ENCODE measurements at regions not wholly inside any gene's neighbourhood (a gene's known extent, or its start where the extent isn't known, plus 50 kb on each side); places are given as distances from the start of the nearest gene placed in this dataset.

- H3K27ac ChIP-seq (ENCODE audit: low read length): no peak overlapping the region
- H4K20me1 ChIP-seq (ENCODE audit: insufficient read depth): no peaks in the 10 kb centered on the region
- peaks cover 12% of the 10 kb centered on the region for H3K9me3 ChIP-seq (ENCODE audit: low read length)
- H3K9me2 ChIP-seq (ENCODE audit: insufficient read depth, low read length): no peaks in the 10 kb centered on the region
- no peaks in the 10 kb centered on the region for H3K27me3 ChIP-seq (ENCODE audit: insufficient read depth, low read depth, low read length)
- H2AFZ ChIP-seq (ENCODE audit: low read depth, low read length): no peak overlapping the region
- no peaks in the 10 kb centered on the region for H3K36me3 ChIP-seq (ENCODE audit: insufficient read depth, low read length)
- no peaks in the 10 kb centered on the region for H3K79me2 ChIP-seq (replicated peaks; ENCODE audit: insufficient read depth, low read length)
- H3F3A ChIP-seq (ENCODE audit: insufficient read depth, low read length, poor library complexity, severe bottlenecking): no peaks in the 10 kb centered on the region
- no peak overlapping the region for H3K4me3 ChIP-seq (ENCODE audit: low read length)
- H3K4me2 ChIP-seq (ENCODE audit: low read length): no peak overlapping the region
- no peak overlapping the region for H3K9ac ChIP-seq (ENCODE audit: low read length)
- no peak for TF ChIP-seq EZH2 (IDR thresholded peaks at IDR 0.05; ENCODE audit: borderline replicate concordance, insufficient read depth, low read length, poor library complexity, severe bottlenecking)
- no peak for TF ChIP-seq RAD21 (conservative IDR thresholded peaks at IDR 0.05)
- TF ChIP-seq POLR2AphosphoS5 (IDR thresholded peaks at IDR 0.05): no peak
- no peak for TF ChIP-seq TAF1 (IDR thresholded peaks at IDR 0.05; ENCODE audit: low read depth)
- no peak for TF ChIP-seq EP300 (conservative IDR thresholded peaks at IDR 0.05; ENCODE audit: poor library complexity, severe bottlenecking)
- no peak for TF ChIP-seq REST (IDR thresholded peaks at IDR 0.05; ENCODE audit: borderline replicate concordance)
- no peak for TF ChIP-seq SMC3 (conservative IDR thresholded peaks at IDR 0.05; ENCODE audit: poor library complexity)
- no peak for TF ChIP-seq CTCF (IDR thresholded peaks at IDR 0.05; ENCODE audit: poor library complexity, severe bottlenecking)
These were observed 536.7 kb upstream of the ARGLU1 start for GRCh38 chr13:107104631-107105030.

- Histone ChIP-seq H4K20me1 (ENCODE audit: insufficient read depth) (no peaks in the 10 kb centered on the region), H3F3A (ENCODE audit: insufficient read depth, low read length, poor library complexity, severe bottlenecking) (no peaks in the 10 kb centered on the region), H3K27ac (ENCODE audit: low read length) (no peak overlapping the region), H3K79me2 (replicated peaks; ENCODE audit: insufficient read depth, low read length) (no peaks in the 10 kb centered on the region), H3K4me3 (ENCODE audit: low read length) (no peak overlapping the region), H3K9me2 (ENCODE audit: insufficient read depth, low read length) (no peaks in the 10 kb centered on the region), H3K27me3 (ENCODE audit: insufficient read depth, low read depth, low read length) (no peaks in the 10 kb centered on the region), H3K9me3 (ENCODE audit: low read length) (no peaks in the 10 kb centered on the region), H3K4me2 (ENCODE audit: low read length) (no peak overlapping the region), H3K9ac (ENCODE audit: low read length) (no peak overlapping the region), H3K36me3 (ENCODE audit: insufficient read depth, low read length) (no peaks in the 10 kb centered on the region), H2AFZ (ENCODE audit: low read depth, low read length) (no peak overlapping the region)
- TF ChIP-seq RAD21 (conservative IDR thresholded peaks at IDR 0.05): no peak
- TF ChIP-seq CTCF (IDR thresholded peaks at IDR 0.05; ENCODE audit: poor library complexity, severe bottlenecking): no peak
- TF ChIP-seq SMC3 (conservative IDR thresholded peaks at IDR 0.05; ENCODE audit: poor library complexity): no peak
- TF ChIP-seq EZH2 (IDR thresholded peaks at IDR 0.05; ENCODE audit: borderline replicate concordance, insufficient read depth, low read length, poor library complexity, severe bottlenecking): no peak
- TF ChIP-seq TAF1 (IDR thresholded peaks at IDR 0.05; ENCODE audit: low read depth): no peak
- TF ChIP-seq POLR2AphosphoS5 (IDR thresholded peaks at IDR 0.05): no peak
- no peak for TF ChIP-seq EP300 (conservative IDR thresholded peaks at IDR 0.05; ENCODE audit: poor library complexity, severe bottlenecking)
- TF ChIP-seq REST (IDR thresholded peaks at IDR 0.05; ENCODE audit: borderline replicate concordance): no peak
- no peak for TF ChIP-seq MXI1 (conservative IDR thresholded peaks at IDR 0.05; ENCODE audit: poor library complexity, severe bottlenecking)
These were observed 534.7 kb upstream of the ARGLU1 start for GRCh38 chr13:107102676-107103075.

Measured in neural cell (in vitro differentiated cells).